GM23338 (cell line): ENCODE measurements at regions not wholly inside any gene's neighbourhood (a gene's known extent, or its start where the extent isn't known, plus 50 kb on each side); places are given as distances from the start of the nearest gene placed in this dataset.

Experiments used
- ATAC-seq: fragments of 200-7000 bp; cut with Tn5 transposase; 3 replicates; pipeline ENCODE4 v1.9.1; 2020
- DNase-seq: peaks from one replicate; pipeline ENCODE4 v3.0.0-alpha.2; 2015; ENCODE audit warnings: low spot score
- H2AFZ ChIP-seq: fragments of 200-600 bp; sonication (generic); 2 replicates; pipeline ENCODE4 v1.8.0; 2016; ENCODE audit warnings: antibody characterized with exemption, mild to moderate bottlenecking, moderate library complexity
- H3F3A ChIP-seq: fragments of 200-600 bp; sonication (generic); replicated peaks from 2 replicates; pipeline ENCODE4 v1.8.0; 2017; ENCODE audit warnings: antibody characterized with exemption, mixed run types, low read depth
- H3K27ac ChIP-seq: fragments of 200-600 bp; sonication (generic); 2 replicates; pipeline ENCODE4 v1.6.1; 2016; ENCODE audit warnings: low read depth
- H3K27me3 ChIP-seq: fragments of 200-600 bp; sonication (generic); 2 replicates; pipeline ENCODE4 v1.8.0; 2016; ENCODE audit warnings: mild to moderate bottlenecking, mixed run types, moderate library complexity; ENCODE audit not compliant: insufficient read depth
- H3K36me3 ChIP-seq: fragments of 200-600 bp; sonication (generic); 2 replicates; pipeline ENCODE4 v1.8.0; 2016; ENCODE audit warnings: mild to moderate bottlenecking; ENCODE audit not compliant: insufficient read depth
- H3K4me1 ChIP-seq: fragments of 200-600 bp; sonication (generic); 2 replicates; pipeline ENCODE4 v1.8.0; 2016; ENCODE audit warnings: mild to moderate bottlenecking, moderate library complexity; ENCODE audit not compliant: insufficient read depth
- H3K4me2 ChIP-seq: fragments of 200-600 bp; sonication (generic); 2 replicates; pipeline ENCODE4 v1.7.1; 2017; ENCODE audit warnings: mixed run types
- H3K4me3 ChIP-seq: fragments of 200-600 bp; sonication (generic); 2 replicates; pipeline ENCODE4 v1.6.1; 2016; ENCODE audit warnings: mixed run types
- H3K79me2 ChIP-seq: fragments of 200-600 bp; sonication (generic); replicated peaks from 2 replicates; pipeline ENCODE4 v1.8.0; 2017; ENCODE audit warnings: mild to moderate bottlenecking; ENCODE audit not compliant: insufficient read depth
- H3K9me2 ChIP-seq: fragments of 200-600 bp; sonication (generic); 2 replicates; pipeline ENCODE4 v1.8.0; 2017; ENCODE audit not compliant: insufficient read depth
- H4K20me1 ChIP-seq: fragments of 200-600 bp; sonication (generic); replicated peaks from 2 replicates; pipeline ENCODE4 v1.8.0; 2017; ENCODE audit warnings: mild to moderate bottlenecking; ENCODE audit not compliant: insufficient read depth
- H3K27ac Mint-ChIP-seq: 2 replicates; pipeline ENCODE4 v1.8.0; 2020; ENCODE audit warnings: inconsistent platforms, mild to moderate bottlenecking, moderate library complexity, mixed read lengths
- H3K27me3 Mint-ChIP-seq: 3 replicates; pipeline ENCODE4 v1.8.0; 2022; ENCODE audit warnings: low read depth, mild to moderate bottlenecking, moderate library complexity, mixed read lengths, inconsistent platforms; ENCODE audit not compliant: insufficient read depth, poor library complexity
- H3K36me3 Mint-ChIP-seq: 3 replicates; pipeline ENCODE4 v1.8.0; 2021; ENCODE audit warnings: low read depth, mild to moderate bottlenecking, inconsistent platforms, moderate library complexity, mixed read lengths
- H3K4me1 Mint-ChIP-seq: 3 replicates; pipeline ENCODE4 v1.8.0; 2020; ENCODE audit warnings: mild to moderate bottlenecking, inconsistent platforms, mixed read lengths
- H3K4me3 Mint-ChIP-seq: 3 replicates; pipeline ENCODE4 v1.8.0; 2021; ENCODE audit warnings: moderate library complexity, mild to moderate bottlenecking, inconsistent platforms, mixed read lengths
- H3K9me3 Mint-ChIP-seq: 3 replicates; pipeline ENCODE4 v1.8.0; 2020; ENCODE audit warnings: moderate library complexity, mild to moderate bottlenecking, inconsistent platforms, mixed read lengths
- CREB1 ChIP-seq: fragments of 250-450 bp; sonication (Bioruptor Pico); IDR thresholded peaks from 2 replicates; pipeline ENCODE4 v1.5.0; 2020; ENCODE audit warnings: low read depth, mild to moderate bottlenecking, moderate library complexity
- EZH2 ChIP-seq: fragments of 200-600 bp; sonication (generic); IDR thresholded peaks from one replicate; pipeline ENCODE4 v1.8.0; 2017; ENCODE audit warnings: antibody characterized with exemption, mild to moderate bottlenecking, low read depth; ENCODE audit not compliant: unreplicated experiment
- EZH2phosphoT487 ChIP-seq: fragments of 200-600 bp; sonication (generic); IDR thresholded peaks from one replicate; pipeline ENCODE4 v1.8.1; 2018; ENCODE audit warnings: antibody characterized with exemption; ENCODE audit not compliant: unreplicated experiment
- JUNB ChIP-seq: IDR thresholded peaks from one replicate; pipeline ENCODE4 v1.6.1; 2016; ENCODE audit warnings: antibody characterized with exemption; ENCODE audit not compliant: unreplicated experiment
- NANOG ChIP-seq: IDR thresholded peaks from 2 replicates; pipeline ENCODE4 v1.6.1; 2016; ENCODE audit warnings: antibody characterized with exemption, borderline replicate concordance
- POLR2AphosphoS5 ChIP-seq: IDR thresholded peaks from 2 replicates; pipeline ENCODE4 v1.6.1; 2016; ENCODE audit warnings: antibody characterized with exemption, low read depth
- STAT1 ChIP-seq: IDR thresholded peaks from one replicate; pipeline ENCODE4 v1.6.1; 2016; ENCODE audit warnings: antibody characterized with exemption; ENCODE audit not compliant: unreplicated experiment
- ZNF114 ChIP-seq: fragments of 250-450 bp; sonication (Bioruptor Pico); IDR thresholded peaks from 2 replicates; pipeline ENCODE4 v1.5.0; 2020; ENCODE audit warnings: mild to moderate bottlenecking, moderate library complexity
- ZNF331 ChIP-seq: fragments of 250-450 bp; sonication (Bioruptor Pico); IDR thresholded peaks from 2 replicates; pipeline ENCODE4 v1.5.0; 2020; ENCODE audit warnings: low read depth, mild to moderate bottlenecking, moderate library complexity
- TF ChIP-seq, protein P1 (sequence below): IDR thresholded peaks from 2 replicates; pipeline ENCODE4 v1.6.1; 2016; ENCODE audit warnings: antibody characterized with exemption
- TF ChIP-seq, protein P2 (sequence below): fragments of 250-450 bp; sonication (Bioruptor Pico); IDR thresholded peaks from 2 replicates; pipeline ENCODE4 v1.5.0; 2020; ENCODE audit warnings: mild to moderate bottlenecking, moderate library complexity
- TF ChIP-seq, protein P3 (sequence below), 2 experiments: fragments of 200-600 bp in 1 of 2; sonication (generic) in 1 of 2; conservative IDR thresholded peaks; 2 replicates each; pipeline versions ENCODE4 v1.5.1 to v1.6.1; 2016 to 2017; ENCODE audit warnings: antibody characterized with exemption in 2 of 2, low read depth in 2 of 2, mild to moderate bottlenecking in 2 of 2, moderate library complexity in 1 of 2
- TF ChIP-seq, protein P4 (sequence below): IDR thresholded peaks from one replicate; pipeline ENCODE4 v1.6.1; 2018; ENCODE audit warnings: antibody characterized with exemption; ENCODE audit not compliant: unreplicated experiment

DNA sequence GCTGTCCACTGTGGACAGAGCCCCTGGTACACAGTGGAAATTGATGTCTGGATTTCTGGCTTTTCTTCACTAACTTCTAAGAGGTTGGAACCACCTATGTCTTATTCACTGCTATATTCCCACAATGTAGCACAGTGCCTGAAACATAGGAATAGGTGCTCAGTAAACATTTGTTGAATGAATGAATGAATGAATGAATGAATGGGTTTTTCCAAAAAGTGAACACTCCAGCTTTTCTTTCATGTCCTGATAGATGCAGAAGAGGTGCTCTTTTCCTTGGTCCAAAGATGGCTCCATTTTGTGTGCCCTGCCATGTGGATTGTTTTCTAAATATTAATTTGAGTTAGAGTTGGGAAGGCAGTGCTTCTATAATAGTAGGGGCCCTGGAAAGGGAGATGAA lies 124.1 kb downstream of the SP3 start:
- ATAC-seq: no peak
- Mint-ChIP-seq H3K9me3 (no peaks in the 10 kb centered on the region; the same call in 2 of the 3 replicates), H3K27ac (no peak overlapping the region), H3K4me1 (peaks cover 8% of the 10 kb centered on the region), H3K27me3 (no peaks in the 10 kb centered on the region), H3K36me3 (no peaks in the 10 kb centered on the region), H3K4me3 (no peak overlapping the region)
- Histone ChIP-seq H3K27ac (no peak overlapping the region), H3K79me2 (no peaks in the 10 kb centered on the region), H3K4me2 (no peak overlapping the region), H3K4me3 (no peak overlapping the region), H3K4me1 (0 out of 2 replicates have a peak, but pooled peaks cover 4% of the 10 kb centered on the region), H2AFZ (no peak overlapping the region), H4K20me1 (no peaks in the 10 kb centered on the region), H3K27me3 (no peaks in the 10 kb centered on the region), H3K36me3 (no peaks in the 10 kb centered on the region), H3F3A (no peaks in the 10 kb centered on the region), H3K9me2 (peaks cover 20% of the 10 kb centered on the region)
- TF ChIP-seq NANOG: no peak
- TF ChIP-seq, protein P1, sequence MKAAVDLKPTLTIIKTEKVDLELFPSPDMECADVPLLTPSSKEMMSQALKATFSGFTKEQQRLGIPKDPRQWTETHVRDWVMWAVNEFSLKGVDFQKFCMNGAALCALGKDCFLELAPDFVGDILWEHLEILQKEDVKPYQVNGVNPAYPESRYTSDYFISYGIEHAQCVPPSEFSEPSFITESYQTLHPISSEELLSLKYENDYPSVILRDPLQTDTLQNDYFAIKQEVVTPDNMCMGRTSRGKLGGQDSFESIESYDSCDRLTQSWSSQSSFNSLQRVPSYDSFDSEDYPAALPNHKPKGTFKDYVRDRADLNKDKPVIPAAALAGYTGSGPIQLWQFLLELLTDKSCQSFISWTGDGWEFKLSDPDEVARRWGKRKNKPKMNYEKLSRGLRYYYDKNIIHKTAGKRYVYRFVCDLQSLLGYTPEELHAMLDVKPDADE: no peak
- TF ChIP-seq EZH2: no peak
- no peak for TF ChIP-seq CREB1 (CRISPR knock-in tag)
- TF ChIP-seq, protein P2, sequence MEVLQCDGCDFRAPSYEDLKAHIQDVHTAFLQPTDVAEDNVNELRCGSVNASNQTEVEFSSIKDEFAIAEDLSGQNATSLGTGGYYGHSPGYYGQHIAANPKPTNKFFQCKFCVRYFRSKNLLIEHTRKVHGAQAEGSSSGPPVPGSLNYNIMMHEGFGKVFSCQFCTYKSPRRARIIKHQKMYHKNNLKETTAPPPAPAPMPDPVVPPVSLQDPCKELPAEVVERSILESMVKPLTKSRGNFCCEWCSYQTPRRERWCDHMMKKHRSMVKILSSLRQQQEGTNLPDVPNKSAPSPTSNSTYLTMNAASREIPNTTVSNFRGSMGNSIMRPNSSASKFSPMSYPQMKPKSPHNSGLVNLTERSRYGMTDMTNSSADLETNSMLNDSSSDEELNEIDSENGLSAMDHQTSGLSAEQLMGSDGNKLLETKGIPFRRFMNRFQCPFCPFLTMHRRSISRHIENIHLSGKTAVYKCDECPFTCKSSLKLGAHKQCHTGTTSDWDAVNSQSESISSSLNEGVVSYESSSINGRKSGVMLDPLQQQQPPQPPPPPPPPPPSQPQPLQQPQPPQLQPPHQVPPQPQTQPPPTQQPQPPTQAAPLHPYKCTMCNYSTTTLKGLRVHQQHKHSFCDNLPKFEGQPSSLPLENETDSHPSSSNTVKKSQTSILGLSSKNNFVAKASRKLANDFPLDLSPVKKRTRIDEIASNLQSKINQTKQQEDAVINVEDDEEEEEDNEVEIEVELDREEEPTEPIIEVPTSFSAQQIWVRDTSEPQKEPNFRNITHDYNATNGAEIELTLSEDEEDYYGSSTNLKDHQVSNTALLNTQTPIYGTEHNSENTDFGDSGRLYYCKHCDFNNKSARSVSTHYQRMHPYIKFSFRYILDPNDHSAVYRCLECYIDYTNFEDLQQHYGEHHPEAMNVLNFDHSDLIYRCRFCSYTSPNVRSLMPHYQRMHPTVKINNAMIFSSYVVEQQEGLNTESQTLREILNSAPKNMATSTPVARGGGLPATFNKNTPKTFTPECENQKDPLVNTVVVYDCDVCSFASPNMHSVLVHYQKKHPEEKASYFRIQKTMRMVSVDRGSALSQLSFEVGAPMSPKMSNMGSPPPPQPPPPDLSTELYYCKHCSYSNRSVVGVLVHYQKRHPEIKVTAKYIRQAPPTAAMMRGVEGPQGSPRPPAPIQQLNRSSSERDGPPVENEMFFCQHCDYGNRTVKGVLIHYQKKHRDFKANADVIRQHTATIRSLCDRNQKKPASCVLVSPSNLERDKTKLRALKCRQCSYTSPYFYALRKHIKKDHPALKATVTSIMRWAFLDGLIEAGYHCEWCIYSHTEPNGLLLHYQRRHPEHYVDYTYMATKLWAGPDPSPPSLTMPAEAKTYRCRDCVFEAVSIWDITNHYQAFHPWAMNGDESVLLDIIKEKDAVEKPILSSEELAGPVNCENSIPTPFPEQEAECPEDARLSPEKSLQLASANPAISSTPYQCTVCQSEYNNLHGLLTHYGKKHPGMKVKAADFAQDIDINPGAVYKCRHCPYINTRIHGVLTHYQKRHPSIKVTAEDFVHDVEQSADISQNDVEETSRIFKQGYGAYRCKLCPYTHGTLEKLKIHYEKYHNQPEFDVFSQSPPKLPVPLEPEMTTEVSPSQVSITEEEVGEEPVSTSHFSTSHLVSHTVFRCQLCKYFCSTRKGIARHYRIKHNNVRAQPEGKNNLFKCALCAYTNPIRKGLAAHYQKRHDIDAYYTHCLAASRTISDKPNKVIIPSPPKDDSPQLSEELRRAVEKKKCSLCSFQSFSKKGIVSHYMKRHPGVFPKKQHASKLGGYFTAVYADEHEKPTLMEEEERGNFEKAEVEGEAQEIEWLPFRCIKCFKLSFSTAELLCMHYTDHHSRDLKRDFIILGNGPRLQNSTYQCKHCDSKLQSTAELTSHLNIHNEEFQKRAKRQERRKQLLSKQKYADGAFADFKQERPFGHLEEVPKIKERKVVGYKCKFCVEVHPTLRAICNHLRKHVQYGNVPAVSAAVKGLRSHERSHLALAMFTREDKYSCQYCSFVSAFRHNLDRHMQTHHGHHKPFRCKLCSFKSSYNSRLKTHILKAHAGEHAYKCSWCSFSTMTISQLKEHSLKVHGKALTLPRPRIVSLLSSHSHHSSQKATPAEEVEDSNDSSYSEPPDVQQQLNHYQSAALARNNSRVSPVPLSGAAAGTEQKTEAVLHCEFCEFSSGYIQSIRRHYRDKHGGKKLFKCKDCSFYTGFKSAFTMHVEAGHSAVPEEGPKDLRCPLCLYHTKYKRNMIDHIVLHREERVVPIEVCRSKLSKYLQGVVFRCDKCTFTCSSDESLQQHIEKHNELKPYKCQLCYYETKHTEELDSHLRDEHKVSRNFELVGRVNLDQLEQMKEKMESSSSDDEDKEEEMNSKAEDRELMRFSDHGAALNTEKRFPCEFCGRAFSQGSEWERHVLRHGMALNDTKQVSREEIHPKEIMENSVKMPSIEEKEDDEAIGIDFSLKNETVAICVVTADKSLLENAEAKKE (CRISPR knock-in tag): no peak
- no peak for TF ChIP-seq ZNF331 (CRISPR knock-in tag)
- TF ChIP-seq JUNB: no peak
- TF ChIP-seq EZH2phosphoT487: no peak
- TF ChIP-seq, protein P3, sequence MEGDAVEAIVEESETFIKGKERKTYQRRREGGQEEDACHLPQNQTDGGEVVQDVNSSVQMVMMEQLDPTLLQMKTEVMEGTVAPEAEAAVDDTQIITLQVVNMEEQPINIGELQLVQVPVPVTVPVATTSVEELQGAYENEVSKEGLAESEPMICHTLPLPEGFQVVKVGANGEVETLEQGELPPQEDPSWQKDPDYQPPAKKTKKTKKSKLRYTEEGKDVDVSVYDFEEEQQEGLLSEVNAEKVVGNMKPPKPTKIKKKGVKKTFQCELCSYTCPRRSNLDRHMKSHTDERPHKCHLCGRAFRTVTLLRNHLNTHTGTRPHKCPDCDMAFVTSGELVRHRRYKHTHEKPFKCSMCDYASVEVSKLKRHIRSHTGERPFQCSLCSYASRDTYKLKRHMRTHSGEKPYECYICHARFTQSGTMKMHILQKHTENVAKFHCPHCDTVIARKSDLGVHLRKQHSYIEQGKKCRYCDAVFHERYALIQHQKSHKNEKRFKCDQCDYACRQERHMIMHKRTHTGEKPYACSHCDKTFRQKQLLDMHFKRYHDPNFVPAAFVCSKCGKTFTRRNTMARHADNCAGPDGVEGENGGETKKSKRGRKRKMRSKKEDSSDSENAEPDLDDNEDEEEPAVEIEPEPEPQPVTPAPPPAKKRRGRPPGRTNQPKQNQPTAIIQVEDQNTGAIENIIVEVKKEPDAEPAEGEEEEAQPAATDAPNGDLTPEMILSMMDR (conservative IDR thresholded peaks at IDR 0.05; ENCODE audit: low read depth in 2 of 2): no peak
- TF ChIP-seq, protein P4, sequence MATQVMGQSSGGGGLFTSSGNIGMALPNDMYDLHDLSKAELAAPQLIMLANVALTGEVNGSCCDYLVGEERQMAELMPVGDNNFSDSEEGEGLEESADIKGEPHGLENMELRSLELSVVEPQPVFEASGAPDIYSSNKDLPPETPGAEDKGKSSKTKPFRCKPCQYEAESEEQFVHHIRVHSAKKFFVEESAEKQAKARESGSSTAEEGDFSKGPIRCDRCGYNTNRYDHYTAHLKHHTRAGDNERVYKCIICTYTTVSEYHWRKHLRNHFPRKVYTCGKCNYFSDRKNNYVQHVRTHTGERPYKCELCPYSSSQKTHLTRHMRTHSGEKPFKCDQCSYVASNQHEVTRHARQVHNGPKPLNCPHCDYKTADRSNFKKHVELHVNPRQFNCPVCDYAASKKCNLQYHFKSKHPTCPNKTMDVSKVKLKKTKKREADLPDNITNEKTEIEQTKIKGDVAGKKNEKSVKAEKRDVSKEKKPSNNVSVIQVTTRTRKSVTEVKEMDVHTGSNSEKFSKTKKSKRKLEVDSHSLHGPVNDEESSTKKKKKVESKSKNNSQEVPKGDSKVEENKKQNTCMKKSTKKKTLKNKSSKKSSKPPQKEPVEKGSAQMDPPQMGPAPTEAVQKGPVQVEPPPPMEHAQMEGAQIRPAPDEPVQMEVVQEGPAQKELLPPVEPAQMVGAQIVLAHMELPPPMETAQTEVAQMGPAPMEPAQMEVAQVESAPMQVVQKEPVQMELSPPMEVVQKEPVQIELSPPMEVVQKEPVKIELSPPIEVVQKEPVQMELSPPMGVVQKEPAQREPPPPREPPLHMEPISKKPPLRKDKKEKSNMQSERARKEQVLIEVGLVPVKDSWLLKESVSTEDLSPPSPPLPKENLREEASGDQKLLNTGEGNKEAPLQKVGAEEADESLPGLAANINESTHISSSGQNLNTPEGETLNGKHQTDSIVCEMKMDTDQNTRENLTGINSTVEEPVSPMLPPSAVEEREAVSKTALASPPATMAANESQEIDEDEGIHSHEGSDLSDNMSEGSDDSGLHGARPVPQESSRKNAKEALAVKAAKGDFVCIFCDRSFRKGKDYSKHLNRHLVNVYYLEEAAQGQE: no peak
- no peak for TF ChIP-seq ZNF114 (CRISPR knock-in tag)
- no peak for TF ChIP-seq POLR2AphosphoS5
- TF ChIP-seq STAT1: no peak
- no peak for DNase-seq
